Mammary epithelial cell (primary cell): ENCODE measurements at regions not wholly inside any gene's neighbourhood (a gene's known extent, or its start where the extent isn't known, plus 50 kb on each side); places are given as distances from the start of the nearest gene placed in this dataset.

ENCODE experiments used
- CTCF ChIP-seq, 2 donors: IDR thresholded peaks in 1 of 2; conservative IDR thresholded peaks in 1 of 2; 2 replicates each; pipeline ENCODE4 v1.5.1; 2011 to 2012; ENCODE audit warnings: inconsistent platforms in 2 of 2, low read length in 2 of 2, mild to moderate bottlenecking in 2 of 2, control low read depth in 1 of 2, low read depth in 1 of 2; ENCODE audit not compliant: insufficient read depth in 1 of 2; ENCODE audit errors: extremely low read depth in 1 of 2
- EZH2 ChIP-seq: IDR thresholded peaks from 2 replicates; pipeline ENCODE4 v1.6.1; 2012; ENCODE audit warnings: low read length, inconsistent platforms, borderline replicate concordance

- no peak for TF ChIP-seq CTCF (conservative IDR thresholded peaks at IDR 0.05 in 1 of 2, IDR thresholded peaks at IDR 0.05 in 1 of 2; ENCODE audit: extremely low read depth in 1 of 2, insufficient read depth in 1 of 2, low read depth in 1 of 2, low read length in 2 of 2)
- no peak for TF ChIP-seq EZH2
Measured at GRCh38 chr13:77460195-77460594, 75.3 kb upstream of the SCEL start.
